HG03139 (cell line): ENCODE measurements at regions not wholly inside any gene's neighbourhood (a gene's known extent, or its start where the extent isn't known, plus 50 kb on each side); places are given as distances from the start of the nearest gene placed in this dataset.
"Not testable (repeated sequence)": the region's sequence is repeated elsewhere in the genome, so short reads cannot be mapped to it uniquely, and the experiment has no call there.

Experiments
- ATAC-seq: cut with Tn5 transposase; IDR thresholded peaks from one replicate; pipeline ENCODE4 v1.9.1; 2021; ENCODE audit not compliant: unreplicated experiment

DNA sequence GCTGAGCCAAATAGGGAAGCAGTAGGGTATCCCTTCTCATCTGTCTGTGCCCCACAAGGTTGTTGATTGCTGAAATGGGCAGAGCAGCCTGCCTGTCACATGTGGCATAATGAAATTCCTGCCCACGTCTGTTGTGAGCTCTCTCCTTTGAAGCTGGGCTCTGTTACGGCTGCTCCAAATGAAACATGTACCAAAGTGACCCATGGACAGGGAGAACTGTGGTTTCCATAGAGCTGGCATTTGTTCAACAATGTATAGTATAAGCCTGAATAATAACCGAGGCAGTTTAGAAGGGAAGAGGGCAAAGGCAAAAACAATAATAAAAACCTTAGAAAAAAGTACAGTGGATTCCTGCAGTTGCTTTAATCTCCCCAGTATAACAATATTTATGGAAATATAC lies 149.7 kb downstream of the LYPLAL1 start:
- ATAC-seq = no peak

- no peak for ATAC-seq
Observed at GRCh38 chr1:219322766-219323165, 149.1 kb downstream of the LYPLAL1 start.

- ATAC-seq = not testable (repeated sequence)
Observed at GRCh38 chr1:219320563-219320962, 146.9 kb downstream of the LYPLAL1 start.

- ATAC-seq = no peak
Observed at GRCh38 chr1:219318826-219319225, 145.1 kb downstream of the LYPLAL1 start.

- ATAC-seq = no peak
Observed at GRCh38 chr1:219317762-219318353, 144.2 kb downstream of the LYPLAL1 start.

DNA sequence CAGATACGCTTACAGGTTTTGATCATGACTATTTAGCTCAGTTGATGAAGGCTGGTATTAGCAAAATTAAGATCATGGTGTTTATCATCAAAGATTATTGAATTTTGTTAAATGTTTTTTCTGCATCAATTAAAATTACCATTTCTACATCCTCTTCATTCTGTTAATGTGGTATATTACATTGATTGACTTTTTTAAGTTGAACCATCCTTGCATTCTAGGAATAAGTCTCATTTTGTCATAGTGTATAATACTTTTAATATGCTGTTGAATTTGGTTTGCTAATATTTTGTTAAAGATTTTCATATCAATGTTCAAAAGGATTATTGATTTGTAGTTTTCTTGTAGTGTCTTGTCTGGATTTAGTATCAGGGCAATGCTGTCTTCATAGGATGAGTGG lies 142.4 kb downstream of the LYPLAL1 start:
- ATAC-seq = no peak

- ATAC-seq = no peak
Observed at GRCh38 chr1:219313961-219314360, 140.3 kb downstream of the LYPLAL1 start.

DNA sequence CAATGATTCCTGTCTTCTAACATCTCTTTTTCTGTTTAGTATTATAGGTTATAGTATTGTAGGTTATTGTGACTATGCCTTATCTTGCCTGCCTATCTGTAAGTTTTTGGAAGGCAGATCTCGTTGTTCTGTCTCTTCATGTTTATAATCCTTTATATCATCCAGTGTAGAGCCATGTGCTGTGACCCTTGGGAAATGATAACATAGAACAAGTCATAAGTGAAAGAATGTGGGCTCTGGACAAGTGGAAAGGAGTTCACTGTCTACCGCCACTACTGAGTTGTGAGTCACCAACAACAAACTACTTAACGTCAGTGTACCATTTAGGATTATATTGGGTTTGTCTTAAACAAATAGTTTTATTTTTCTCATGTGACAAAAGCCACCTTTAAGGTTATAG lies 139.3 kb downstream of the LYPLAL1 start:
- ATAC-seq = no peak

GRCh38 chr1:219310181-219310728 lies 136.6 kb downstream of the LYPLAL1 start:
- ATAC-seq = no peak

DNA sequence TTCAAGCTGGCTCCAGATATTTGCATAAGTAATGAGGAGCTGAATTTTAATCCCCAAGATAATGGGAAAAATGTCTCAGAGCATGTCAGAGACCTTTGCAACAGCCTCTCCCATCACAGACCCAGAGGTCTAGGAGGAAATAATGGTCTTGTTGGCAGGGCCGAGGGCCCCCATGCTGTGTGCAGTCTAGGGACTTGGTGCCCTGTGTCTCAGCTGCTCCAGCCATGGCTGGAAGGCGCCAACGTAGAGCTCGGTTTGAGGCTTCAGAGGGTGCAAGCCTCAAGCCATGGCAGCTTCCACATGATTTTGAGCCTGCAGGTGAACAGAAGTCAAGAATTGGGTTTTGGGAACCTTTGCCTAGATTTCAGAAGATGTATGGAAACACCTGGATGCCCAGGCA lies 134.7 kb downstream of the LYPLAL1 start:
- ATAC-seq = no peak

GRCh38 chr1:219304227-219305226 lies 130.8 kb downstream of the LYPLAL1 start:
- ATAC-seq = no peak

- no peak for ATAC-seq
Observed at GRCh38 chr1:219302697-219303096, 129.0 kb downstream of the LYPLAL1 start.

- no peak for ATAC-seq
Observed at GRCh38 chr1:219299420-219299819, 125.7 kb downstream of the LYPLAL1 start.

GRCh38 chr1:219298571-219299148 lies 125.0 kb downstream of the LYPLAL1 start:
- no peak for ATAC-seq

GRCh38 chr1:219296430-219297355 lies 123.0 kb downstream of the LYPLAL1 start:
- ATAC-seq = no peak

GRCh38 chr1:219294251-219294650 lies 120.6 kb downstream of the LYPLAL1 start:
- ATAC-seq = no peak

DNA sequence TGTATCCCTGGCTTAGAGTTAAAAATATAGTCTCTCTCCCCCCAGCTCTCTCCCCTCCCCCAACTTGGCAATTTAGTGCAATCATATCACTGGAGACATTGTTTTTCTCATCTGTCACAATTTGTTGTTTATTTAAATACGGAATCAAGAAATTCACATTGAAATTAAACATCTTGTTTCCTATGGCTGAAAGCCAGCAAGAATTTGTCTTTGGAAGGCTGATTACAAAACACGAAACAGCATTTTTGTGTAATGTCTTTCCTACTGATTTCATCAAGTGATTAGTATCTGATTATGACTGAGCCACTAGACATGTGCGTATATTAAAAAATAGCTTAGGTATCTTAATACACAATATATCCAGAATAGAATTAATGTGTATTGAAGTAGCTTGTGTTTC lies 119.7 kb downstream of the LYPLAL1 start:
- no peak for ATAC-seq

DNA sequence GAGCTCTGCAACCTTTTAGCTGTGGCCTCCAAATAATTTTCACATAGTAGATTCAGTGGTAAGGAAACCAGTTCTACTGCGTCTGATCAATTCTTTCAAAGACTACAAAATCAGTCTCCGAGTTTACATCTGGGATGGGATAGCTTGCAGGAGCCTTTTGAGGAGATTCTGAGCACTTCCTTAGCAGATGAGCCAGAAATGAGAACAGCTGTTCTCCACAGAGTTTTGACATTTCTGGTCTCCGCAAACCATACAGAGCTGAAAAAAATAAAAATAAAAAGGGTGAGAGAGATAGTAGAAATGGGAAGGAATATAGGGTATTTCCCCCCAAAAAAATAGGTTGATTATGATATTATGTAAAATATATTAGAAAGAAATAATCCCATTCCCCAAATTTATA lies 119.3 kb downstream of the LYPLAL1 start:
- ATAC-seq = no peak

- ATAC-seq = no peak
Observed at GRCh38 chr1:219292341-219292740, 118.7 kb downstream of the LYPLAL1 start.

DNA sequence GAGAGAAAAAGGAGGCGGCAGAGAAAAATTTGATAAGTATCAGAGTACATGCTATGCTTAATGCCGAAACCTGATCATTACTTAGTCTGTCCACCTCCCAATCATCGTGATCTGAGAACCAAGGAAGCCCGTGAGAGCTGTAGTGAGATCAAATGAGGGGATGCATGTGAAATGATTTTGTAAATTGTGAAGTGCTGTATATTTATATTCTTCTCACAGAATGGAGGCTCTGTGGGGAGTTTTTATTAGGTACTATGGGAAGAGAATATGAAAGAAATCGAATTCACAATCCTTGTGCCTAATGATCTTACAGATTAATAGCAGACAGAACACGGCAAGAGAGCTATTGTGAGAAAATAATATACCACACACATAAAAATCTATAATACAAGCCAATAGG lies 115.5 kb downstream of the LYPLAL1 start:
- no peak for ATAC-seq

- no peak for ATAC-seq
Observed at GRCh38 chr1:219283541-219283940, 109.9 kb downstream of the LYPLAL1 start.
